C4-2B (cell line): ENCODE measurements at regions not wholly inside any gene's neighbourhood (a gene's known extent, or its start where the extent isn't known, plus 50 kb on each side); places are given as distances from the start of the nearest gene placed in this dataset.

Experiments
- ZFX ChIP-seq: fragments of 450-650 bp; IDR thresholded peaks from 2 replicates; pipeline ENCODE4 v1.6.1; 2017
- TF ChIP-seq, protein P1 (sequence below): fragments of 450-650 bp; conservative IDR thresholded peaks from 2 replicates; pipeline ENCODE4 v1.5.1; 2017; ENCODE audit warnings: mild to moderate bottlenecking

DNA sequence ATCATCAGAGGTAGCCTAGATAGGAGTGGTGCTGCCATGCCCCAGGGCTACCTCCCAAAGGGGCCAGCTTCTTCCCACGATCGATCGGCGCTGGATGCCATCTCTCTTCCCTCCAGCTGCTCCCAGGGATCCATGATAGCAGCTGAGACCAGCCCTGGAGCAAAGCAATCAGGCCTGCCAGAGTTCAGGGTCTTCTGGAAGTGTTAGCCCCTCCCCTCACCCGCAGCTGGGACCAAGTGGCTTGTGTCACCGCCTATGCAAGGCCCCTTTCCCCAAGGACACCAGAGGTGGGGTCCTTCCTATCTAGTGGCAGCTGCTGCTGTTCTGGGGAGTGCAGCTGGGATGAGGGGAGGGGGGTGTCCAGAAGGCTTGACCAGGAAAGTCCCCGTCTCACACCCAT lies 87.0 kb downstream of the IRF2BPL start:
- TF ChIP-seq, protein P1, sequence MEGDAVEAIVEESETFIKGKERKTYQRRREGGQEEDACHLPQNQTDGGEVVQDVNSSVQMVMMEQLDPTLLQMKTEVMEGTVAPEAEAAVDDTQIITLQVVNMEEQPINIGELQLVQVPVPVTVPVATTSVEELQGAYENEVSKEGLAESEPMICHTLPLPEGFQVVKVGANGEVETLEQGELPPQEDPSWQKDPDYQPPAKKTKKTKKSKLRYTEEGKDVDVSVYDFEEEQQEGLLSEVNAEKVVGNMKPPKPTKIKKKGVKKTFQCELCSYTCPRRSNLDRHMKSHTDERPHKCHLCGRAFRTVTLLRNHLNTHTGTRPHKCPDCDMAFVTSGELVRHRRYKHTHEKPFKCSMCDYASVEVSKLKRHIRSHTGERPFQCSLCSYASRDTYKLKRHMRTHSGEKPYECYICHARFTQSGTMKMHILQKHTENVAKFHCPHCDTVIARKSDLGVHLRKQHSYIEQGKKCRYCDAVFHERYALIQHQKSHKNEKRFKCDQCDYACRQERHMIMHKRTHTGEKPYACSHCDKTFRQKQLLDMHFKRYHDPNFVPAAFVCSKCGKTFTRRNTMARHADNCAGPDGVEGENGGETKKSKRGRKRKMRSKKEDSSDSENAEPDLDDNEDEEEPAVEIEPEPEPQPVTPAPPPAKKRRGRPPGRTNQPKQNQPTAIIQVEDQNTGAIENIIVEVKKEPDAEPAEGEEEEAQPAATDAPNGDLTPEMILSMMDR: no peak
- TF ChIP-seq ZFX: no peak
